Dermis blood vessel endothelial cell (primary cell): ENCODE measurements at regions not wholly inside any gene's neighbourhood (a gene's known extent, or its start where the extent isn't known, plus 50 kb on each side); places are given as distances from the start of the nearest gene placed in this dataset.
"Not testable (repeated sequence)": the region's sequence is repeated elsewhere in the genome, so short reads cannot be mapped to it uniquely, and the experiment has no call there.

Experiments used
- DNase-seq: peaks from one replicate; pipeline ENCODE4 v3.0.0; 2010

DNA sequence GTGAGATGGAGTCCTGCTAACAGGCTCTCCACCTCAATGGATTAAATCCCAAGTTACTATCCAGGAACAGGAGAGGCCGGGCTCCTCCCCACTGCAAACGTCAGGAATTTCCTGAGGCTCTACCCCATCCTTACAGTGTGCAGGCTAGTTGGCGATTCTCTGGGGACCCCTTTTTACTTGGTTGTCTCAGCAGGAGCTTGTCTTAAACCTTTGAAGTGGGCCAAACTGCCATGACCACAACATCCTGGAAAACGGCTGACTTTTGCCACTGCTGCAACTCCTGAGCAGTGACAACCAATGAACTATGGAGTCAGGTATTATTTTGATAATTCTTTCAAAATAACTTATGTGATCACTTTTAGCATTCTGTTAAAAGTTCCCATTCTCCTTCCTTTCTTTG, 440.9 kb upstream of the CCDC54 start:
- no peak for DNase-seq

- DNase-seq, result no peak
Measured at GRCh38 chr3:106942051-106942450, 435.2 kb upstream of the CCDC54 start.

- DNase-seq, result no peak
Measured at GRCh38 chr3:106943071-106943470, 434.2 kb upstream of the CCDC54 start.

GRCh38 chr3:106945435-106945834, 431.8 kb upstream of the CCDC54 start:
- DNase-seq, result no peak

- DNase-seq, result no peak
Measured at GRCh38 chr3:106946866-106947265, 430.4 kb upstream of the CCDC54 start.

- DNase-seq, result no peak
Measured at GRCh38 chr3:106957029-106957428, 420.2 kb upstream of the CCDC54 start.

DNA sequence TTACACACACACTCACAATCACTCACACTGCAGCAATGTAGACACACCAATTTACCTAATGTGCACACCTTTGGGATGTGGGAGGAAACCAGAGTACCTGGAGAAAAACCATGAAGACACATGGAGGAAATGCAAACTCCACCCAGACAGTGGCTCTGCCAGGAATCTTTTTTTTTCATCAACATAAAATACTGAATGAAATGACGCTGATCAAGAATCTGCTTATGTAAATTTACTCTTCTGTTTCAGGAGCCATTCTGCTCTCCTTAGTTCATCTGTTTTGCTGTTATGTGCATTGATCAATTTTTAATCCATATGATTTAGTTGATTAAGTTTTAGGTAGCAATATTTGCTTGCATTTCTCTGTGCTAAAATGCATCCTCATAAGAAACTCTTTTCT, 414.2 kb upstream of the CCDC54 start:
- DNase-seq, result no peak

DNA sequence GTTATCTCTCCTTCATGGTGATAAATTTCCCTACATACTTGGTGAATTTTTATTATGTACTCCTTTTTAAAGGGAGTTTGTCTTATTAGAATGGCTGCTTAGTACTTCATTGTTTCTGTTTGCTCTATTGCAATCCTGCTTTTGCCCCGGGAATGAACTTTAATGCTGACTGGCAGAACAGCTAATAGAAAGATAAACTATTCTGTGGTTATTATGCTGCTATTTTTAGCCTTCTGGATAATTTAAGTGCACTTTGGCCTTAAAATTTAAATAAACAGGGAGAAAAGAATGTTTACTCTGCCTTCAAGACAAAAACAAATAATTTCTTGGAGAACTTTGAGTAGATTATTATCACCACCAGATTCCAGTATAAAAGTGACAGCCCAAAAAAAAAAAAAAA, 413.8 kb upstream of the CCDC54 start:
- no peak for DNase-seq

- DNase-seq, result no peak
Measured at GRCh38 chr3:106965307-106965706, 411.9 kb upstream of the CCDC54 start.

- DNase-seq, result no peak
Measured at GRCh38 chr3:106969596-106969995, 407.6 kb upstream of the CCDC54 start.

DNA sequence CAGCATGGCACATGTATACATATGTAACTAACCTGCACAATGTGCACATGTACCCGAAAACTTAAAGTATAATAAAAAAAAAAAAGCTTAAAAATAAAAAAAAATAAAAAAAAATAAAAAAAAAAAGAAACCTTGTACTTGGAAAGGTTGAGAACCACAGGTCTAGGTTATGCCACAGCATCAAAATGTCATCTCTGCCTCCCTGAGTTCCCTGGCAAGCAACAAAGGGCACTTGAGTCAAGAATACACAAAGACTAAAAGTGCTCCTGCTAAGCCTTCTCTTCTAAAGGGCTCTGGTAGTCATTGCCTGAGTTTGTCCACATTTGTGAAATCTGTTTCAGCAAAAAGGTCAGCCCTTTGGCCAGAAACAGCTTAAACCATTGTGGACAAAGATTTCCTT, 395.8 kb upstream of the CCDC54 start:
- no peak for DNase-seq

- no peak for DNase-seq
Measured at GRCh38 chr3:106985721-106986120, 391.5 kb upstream of the CCDC54 start.

GRCh38 chr3:106998841-106999682, 378.2 kb upstream of the CCDC54 start:
- DNase-seq, result not testable (repeated sequence)

GRCh38 chr3:107001635-107002034, 375.6 kb upstream of the CCDC54 start:
- no peak for DNase-seq

- DNase-seq, result not testable (repeated sequence)
Measured at GRCh38 chr3:107005352-107005751, 371.9 kb upstream of the CCDC54 start.

- no peak for DNase-seq
Measured at GRCh38 chr3:107008213-107008612, 369.0 kb upstream of the CCDC54 start.

GRCh38 chr3:107013641-107014040, 363.6 kb upstream of the CCDC54 start:
- DNase-seq, result no peak

DNA sequence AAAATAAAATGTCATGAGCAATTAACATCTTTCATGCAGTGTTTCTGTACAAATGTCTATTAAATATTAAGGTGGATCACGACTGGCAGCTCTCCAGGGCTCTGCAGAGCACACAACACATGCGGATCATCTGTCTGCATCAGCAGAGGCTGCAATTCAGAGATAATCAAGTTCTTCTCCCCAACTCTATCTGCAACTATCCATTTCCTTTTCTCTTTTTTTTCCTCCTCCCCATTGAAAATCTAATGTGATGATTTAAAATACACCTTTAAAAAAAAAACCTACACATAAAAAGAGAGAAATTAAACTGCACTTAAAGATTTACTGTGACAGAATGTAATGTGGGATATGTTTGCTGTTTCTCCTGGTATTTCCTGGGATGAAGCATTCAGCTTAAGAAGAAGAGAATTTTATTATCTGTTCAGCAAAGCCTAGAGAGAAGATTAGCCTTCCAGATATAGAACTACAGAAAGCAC, 352.6 kb upstream of the CCDC54 start:
- DNase-seq, result no peak

GRCh38 chr3:107025961-107026360, 351.3 kb upstream of the CCDC54 start:
- DNase-seq, result no peak

DNA sequence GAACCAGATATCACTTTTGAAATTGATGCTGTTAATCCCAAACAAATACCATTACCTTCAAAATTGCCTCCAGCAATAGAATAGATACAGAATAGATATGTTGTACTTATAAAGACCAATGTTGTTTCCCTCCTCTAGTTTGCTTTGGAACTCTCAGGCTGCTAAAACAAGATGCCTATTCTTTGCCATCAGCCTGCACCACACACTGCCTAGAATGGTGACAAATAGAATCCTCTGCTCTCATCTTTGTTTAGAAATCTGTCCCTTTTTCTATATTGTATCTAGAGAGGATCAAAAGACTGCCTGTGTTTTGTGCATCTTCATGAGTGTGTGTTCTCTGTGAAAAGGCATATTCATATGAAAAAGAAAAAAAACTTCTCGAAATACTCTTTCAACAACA, 349.2 kb upstream of the CCDC54 start:
- DNase-seq, result no peak

DNA sequence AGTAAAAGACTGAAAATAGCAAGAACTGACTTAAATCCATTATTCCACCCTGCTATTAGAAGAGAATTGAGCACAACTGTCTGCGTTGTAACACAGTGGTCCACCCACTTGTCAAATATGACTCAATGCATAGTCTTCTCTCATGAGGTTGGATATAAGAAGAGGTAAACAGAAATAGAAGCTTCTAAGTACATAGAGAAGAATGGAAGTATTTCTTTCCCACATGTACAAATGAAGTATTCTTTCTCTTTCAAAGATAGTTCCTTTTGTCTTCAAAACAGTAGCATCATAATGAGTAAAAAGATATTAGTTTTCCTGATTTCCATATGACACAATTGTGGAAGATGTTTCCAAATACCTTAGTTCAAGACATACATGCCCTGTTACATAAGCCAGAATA, 348.6 kb upstream of the CCDC54 start:
- no peak for DNase-seq

DNA sequence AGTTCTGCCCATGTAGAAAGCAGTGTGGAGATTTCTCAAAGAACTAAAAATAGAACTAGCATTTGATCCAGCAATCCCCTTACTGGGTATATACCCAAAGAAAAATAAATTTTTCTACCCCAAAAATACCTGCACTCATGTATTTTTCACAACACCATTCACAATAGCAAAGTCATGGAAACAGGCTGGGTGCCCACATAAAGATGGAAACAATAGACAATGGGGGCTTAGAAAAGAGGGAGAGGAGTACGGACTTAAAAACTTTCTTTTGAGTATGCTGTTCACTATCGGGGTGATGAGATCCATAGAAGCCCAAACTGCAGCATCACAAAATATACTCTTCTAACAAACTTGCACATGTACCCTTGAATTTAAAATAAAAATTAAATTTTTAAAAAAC, 345.1 kb upstream of the CCDC54 start:
- DNase-seq, result no peak

- DNase-seq, result no peak
Measured at GRCh38 chr3:107034142-107034541, 343.1 kb upstream of the CCDC54 start.

DNA sequence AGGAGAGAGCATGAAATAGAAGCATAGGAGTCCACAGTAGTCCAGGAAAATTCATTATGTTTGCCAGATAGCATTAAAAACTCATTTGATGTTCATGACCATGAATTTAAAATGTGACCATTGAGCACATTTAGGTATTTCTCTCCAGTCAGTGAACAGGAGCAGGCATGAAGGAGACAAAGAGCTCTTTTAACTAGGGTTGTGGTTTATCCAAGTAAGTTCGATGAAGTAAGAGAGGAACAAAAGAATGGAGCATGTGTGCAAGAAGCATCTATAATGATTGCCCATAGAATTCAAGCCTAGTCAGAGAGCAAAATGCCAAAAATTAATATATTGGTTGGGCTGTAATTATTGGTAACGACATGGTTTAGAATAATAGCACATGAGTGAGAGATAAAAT, 342.1 kb upstream of the CCDC54 start:
- DNase-seq, result no peak

- DNase-seq, result no peak
Measured at GRCh38 chr3:107044677-107045076, 332.6 kb upstream of the CCDC54 start.
